Smooth muscle cell (in vitro differentiated cells): ENCODE measurements at regions not wholly inside any gene's neighbourhood (a gene's known extent, or its start where the extent isn't known, plus 50 kb on each side); places are given as distances from the start of the nearest gene placed in this dataset.
A peak's percentile ranks its signal among the peaks of the same experiment; 100 is the strongest.

Experiments used
- DNase-seq: peaks from one replicate; lab custom pipeline; 2025; ENCODE audit not compliant: unreplicated experiment; lab: John Stamatoyannopoulos, UW
- H2AFZ ChIP-seq: fragments of 200-600 bp; sonication (generic); 2 replicates; pipeline ENCODE4 v1.6.0; 2016; ENCODE audit warnings: antibody characterized with exemption, low read depth, mild to moderate bottlenecking
- H3F3A ChIP-seq: fragments of 200-600 bp; sonication (generic); 2 replicates; pipeline ENCODE4 v1.6.0; 2017; ENCODE audit warnings: antibody characterized with exemption, low read depth
- H3K27ac ChIP-seq: fragments of 200-600 bp; sonication (generic); 2 replicates; pipeline ENCODE4 v1.5.1; 2016; ENCODE audit warnings: low read depth, mild to moderate bottlenecking
- H3K27me3 ChIP-seq: fragments of 200-600 bp; sonication (generic); 2 replicates; pipeline ENCODE4 v1.6.1; 2016; ENCODE audit warnings: low read depth, mild to moderate bottlenecking
- H3K36me3 ChIP-seq: fragments of 200-600 bp; sonication (generic); 2 replicates; pipeline ENCODE4 v1.5.1; 2016; ENCODE audit warnings: low read depth
- H3K4me1 ChIP-seq: fragments of 200-600 bp; sonication (generic); 2 replicates; pipeline ENCODE4 v1.5.1; 2016; ENCODE audit warnings: low read depth
- H3K4me2 ChIP-seq: fragments of 200-600 bp; sonication (generic); 2 replicates; pipeline ENCODE4 v1.6.0; 2016; ENCODE audit warnings: mild to moderate bottlenecking
- H3K4me3 ChIP-seq: fragments of 200-600 bp; sonication (generic); 2 replicates; pipeline ENCODE4 v1.5.1; 2016; ENCODE audit warnings: mild to moderate bottlenecking
- H3K79me2 ChIP-seq: fragments of 200-600 bp; sonication (generic); 2 replicates; pipeline ENCODE4 v1.6.0; 2016; ENCODE audit warnings: low read depth, mild to moderate bottlenecking
- H3K9ac ChIP-seq: fragments of 200-600 bp; sonication (generic); 2 replicates; pipeline ENCODE4 v1.6.0; 2016; ENCODE audit warnings: low read depth
- H3K9me3 ChIP-seq: fragments of 200-600 bp; sonication (generic); replicated peaks from 2 replicates; pipeline ENCODE4 v1.5.1; 2016; ENCODE audit warnings: low read depth
- H4K20me1 ChIP-seq: fragments of 200-600 bp; sonication (generic); 2 replicates; pipeline ENCODE4 v1.6.0; 2016; ENCODE audit warnings: low read depth
- WGBS: methylation state at CpG from one replicate; pipeline ENCODE4 v1.1.7; 2016; ENCODE audit warnings: low lambda C conversion rate; 5-methylcytosine and 5-hydroxymethylcytosine counted together
- TF ChIP-seq, protein P1 (sequence below): fragments of 200-600 bp; sonication (generic); IDR thresholded peaks from 2 replicates; pipeline ENCODE4 v1.5.1; 2017; ENCODE audit warnings: borderline replicate concordance, mild to moderate bottlenecking, antibody characterized with exemption; ENCODE audit not compliant: insufficient read depth, poor library complexity, severe bottlenecking

DNA sequence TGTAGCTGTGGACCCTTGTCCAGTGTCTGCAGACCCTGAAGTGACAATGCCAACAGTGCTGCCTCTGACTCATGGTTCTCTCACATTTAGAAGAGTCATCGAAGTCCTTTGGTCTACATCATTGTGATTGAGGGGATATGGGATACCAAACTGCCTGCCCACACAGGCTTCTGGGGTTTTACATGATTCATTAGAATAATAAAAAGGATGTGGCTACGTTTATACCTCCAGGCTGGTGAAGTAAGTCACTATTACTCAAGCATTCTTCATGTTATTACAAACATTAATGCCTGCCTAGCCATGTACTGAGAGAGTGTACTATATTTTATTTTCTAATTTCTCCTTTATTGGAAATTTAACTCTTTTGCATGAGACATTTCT lies 365.7 kb downstream of the SPATA31D1 start:
- Histone ChIP-seq H3K27me3 (no peaks in the 10 kb centered on the region), H3K4me1 (peaks cover 6% of the 10 kb centered on the region), H3K4me2 (peak overlapping the region; percentile 38), H3K9ac (no peak overlapping the region), H3K4me3 (no peak overlapping the region), H3K27ac (peak overlapping the region; percentile 75), H2AFZ (no peak overlapping the region), H4K20me1 (no peaks in the 10 kb centered on the region), H3F3A (no peaks in the 10 kb centered on the region), H3K36me3 (no peaks in the 10 kb centered on the region), H3K79me2 (no peaks in the 10 kb centered on the region), H3K9me3 (no peaks in the 10 kb centered on the region)
- TF ChIP-seq, protein P1, sequence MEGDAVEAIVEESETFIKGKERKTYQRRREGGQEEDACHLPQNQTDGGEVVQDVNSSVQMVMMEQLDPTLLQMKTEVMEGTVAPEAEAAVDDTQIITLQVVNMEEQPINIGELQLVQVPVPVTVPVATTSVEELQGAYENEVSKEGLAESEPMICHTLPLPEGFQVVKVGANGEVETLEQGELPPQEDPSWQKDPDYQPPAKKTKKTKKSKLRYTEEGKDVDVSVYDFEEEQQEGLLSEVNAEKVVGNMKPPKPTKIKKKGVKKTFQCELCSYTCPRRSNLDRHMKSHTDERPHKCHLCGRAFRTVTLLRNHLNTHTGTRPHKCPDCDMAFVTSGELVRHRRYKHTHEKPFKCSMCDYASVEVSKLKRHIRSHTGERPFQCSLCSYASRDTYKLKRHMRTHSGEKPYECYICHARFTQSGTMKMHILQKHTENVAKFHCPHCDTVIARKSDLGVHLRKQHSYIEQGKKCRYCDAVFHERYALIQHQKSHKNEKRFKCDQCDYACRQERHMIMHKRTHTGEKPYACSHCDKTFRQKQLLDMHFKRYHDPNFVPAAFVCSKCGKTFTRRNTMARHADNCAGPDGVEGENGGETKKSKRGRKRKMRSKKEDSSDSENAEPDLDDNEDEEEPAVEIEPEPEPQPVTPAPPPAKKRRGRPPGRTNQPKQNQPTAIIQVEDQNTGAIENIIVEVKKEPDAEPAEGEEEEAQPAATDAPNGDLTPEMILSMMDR: no peak
- WGBS: 20% methylated on average over 2 of the region's 2 CpGs
- no peak for DNase-seq

DNA sequence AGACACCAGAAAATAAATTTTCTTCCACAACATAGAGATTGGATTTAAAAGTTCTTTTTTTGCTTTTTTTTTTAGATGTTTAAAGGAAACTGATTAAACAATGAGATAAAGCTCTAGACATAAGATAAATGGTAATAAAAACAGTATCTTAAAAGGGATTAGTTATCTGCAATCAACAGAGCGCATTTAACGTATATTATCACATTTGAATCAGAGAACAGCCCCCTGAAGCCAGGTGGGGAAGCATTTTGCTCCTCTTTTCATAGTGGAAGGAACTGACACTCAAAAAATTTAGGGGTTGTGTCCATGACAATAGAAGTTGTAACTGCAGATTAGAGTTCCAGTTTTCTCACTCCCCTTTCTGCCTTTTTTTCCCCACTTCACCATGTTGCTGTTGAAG lies 367.6 kb downstream of the SPATA31D1 start:
- no peak for DNase-seq
- 33% methylated on average over 2 of the region's 2 CpGs for WGBS
- peaks cover 6% of the 10 kb centered on the region for H3K4me1 ChIP-seq

DNA sequence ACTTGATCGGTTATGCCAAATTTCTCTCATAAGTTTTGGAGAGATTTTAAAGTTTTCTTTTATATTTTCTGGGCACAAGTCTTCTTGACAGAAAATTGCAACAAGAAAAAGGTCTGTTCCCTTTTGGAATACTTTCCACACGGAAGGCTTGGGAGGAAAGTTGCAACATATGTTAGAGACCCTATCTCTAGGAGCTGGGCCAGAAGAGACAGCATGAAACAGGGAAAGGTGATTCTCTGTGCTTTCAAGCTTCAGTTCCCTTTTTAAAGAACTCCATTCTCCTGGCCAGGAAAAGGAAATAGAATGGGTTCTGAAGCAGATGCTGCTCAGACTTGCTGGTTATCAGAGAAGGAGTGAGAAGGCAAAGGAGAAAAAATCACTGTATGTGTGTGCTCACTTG lies 368.3 kb downstream of the SPATA31D1 start:
- Histone ChIP-seq H3K4me1 (peaks cover 6% of the 10 kb centered on the region), H3K4me2 (no peak overlapping the region), H4K20me1 (no peaks in the 10 kb centered on the region), H3K9me3 (no peaks in the 10 kb centered on the region), H3F3A (no peaks in the 10 kb centered on the region), H3K27ac (no peak overlapping the region), H3K9ac (no peak overlapping the region), H3K36me3 (no peaks in the 10 kb centered on the region), H3K27me3 (no peaks in the 10 kb centered on the region), H2AFZ (peak overlapping the region; percentile 49), H3K4me3 (no peak overlapping the region), H3K79me2 (no peaks in the 10 kb centered on the region)
- WGBS: 80% methylated on average over 2 of the region's 2 CpGs
- no peak for DNase-seq
- TF ChIP-seq, protein P1: no peak

More for the DNA sequence above, 367.6 kb downstream of the SPATA31D1 start:
- H3K4me2 ChIP-seq: no peak overlapping the region
- H2AFZ ChIP-seq: no peak overlapping the region
- no peak overlapping the region for H3K9ac ChIP-seq
- H3K36me3 ChIP-seq: no peaks in the 10 kb centered on the region
- no peaks in the 10 kb centered on the region for H4K20me1 ChIP-seq
- no peaks in the 10 kb centered on the region for H3K9me3 ChIP-seq
- TF ChIP-seq, protein P1: no peak
- H3K79me2 ChIP-seq: no peaks in the 10 kb centered on the region
- no peak overlapping the region for H3K4me3 ChIP-seq
- no peak overlapping the region for H3K27ac ChIP-seq
- no peaks in the 10 kb centered on the region for H3F3A ChIP-seq
- H3K27me3 ChIP-seq: no peaks in the 10 kb centered on the region

DNA sequence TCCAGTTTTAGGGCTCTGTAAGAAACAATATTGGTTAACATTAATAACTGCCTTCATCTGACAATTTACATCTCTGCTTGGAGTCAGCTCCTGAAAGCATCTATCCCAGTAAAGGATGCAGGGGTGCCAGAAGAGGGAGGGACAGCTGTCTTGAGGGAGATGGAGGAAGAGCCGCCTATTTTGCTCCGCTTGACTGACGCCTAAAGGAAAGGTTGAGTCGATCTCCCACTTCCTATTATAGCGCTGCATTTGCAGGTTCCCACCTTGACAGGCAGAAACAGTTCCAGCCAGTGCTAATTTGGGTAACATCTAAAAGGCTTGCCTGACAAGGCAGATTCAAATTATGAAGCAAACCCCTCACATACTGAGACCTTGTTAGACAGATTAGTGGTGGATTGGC lies 374.6 kb downstream of the SPATA31D1 start:
- Histone ChIP-seq H3K4me3 (no peak overlapping the region), H3K79me2 (no peaks in the 10 kb centered on the region), H3K36me3 (no peaks in the 10 kb centered on the region), H3K4me2 (no peak overlapping the region), H2AFZ (no peak overlapping the region), H3F3A (no peaks in the 10 kb centered on the region), H3K4me1 (no peaks in the 10 kb centered on the region), H3K27ac (no peak overlapping the region), H3K27me3 (no peaks in the 10 kb centered on the region), H3K9me3 (no peaks in the 10 kb centered on the region), H4K20me1 (no peaks in the 10 kb centered on the region), H3K9ac (no peak overlapping the region)
- 93% methylated on average over 5 of the region's 5 CpGs for WGBS
- no peak for DNase-seq
- TF ChIP-seq, protein P1: no peak
